Prostate gland (tissue), 2 donors: ENCODE measurements at regions not wholly inside any gene's neighbourhood (a gene's known extent, or its start where the extent isn't known, plus 50 kb on each side); places are given as distances from the start of the nearest gene placed in this dataset.

Experiments
- DNase-seq: peaks from one replicate; pipeline ENCODE4 v3.0.0-alpha.2; 2019; ENCODE audit warnings: low spot score
- H3K27ac ChIP-seq, 2 donors: fragments of 200-600 bp; sonication (generic); 2 replicates each; pipeline ENCODE4 v1.5.1; 2017 to 2019
- H3K27me3 ChIP-seq: fragments of 200-600 bp; sonication (generic); replicated peaks from 2 replicates; pipeline ENCODE4 v1.5.1; 2019; ENCODE audit not compliant: insufficient read depth
- H3K36me3 ChIP-seq, 2 donors: fragments of 200-600 bp; sonication (generic); 1 replicate in 1 of 2; 2 replicates in 1 of 2; pipeline versions ENCODE4 v1.5.1 to v1.8.1; 2017 to 2019
- H3K4me1 ChIP-seq: fragments of 200-600 bp; sonication (generic); replicated peaks from 2 replicates; pipeline ENCODE4 v1.5.1; 2019
- H3K4me3 ChIP-seq, 2 donors: fragments of 200-600 bp; sonication (generic); 2 replicates each; pipeline ENCODE4 v1.5.1; 2017 to 2019
- H3K9me3 ChIP-seq: fragments of 200-600 bp; sonication (generic); 2 replicates; pipeline ENCODE4 v1.5.1; 2017
- CTCF ChIP-seq, 4 experiments: fragments of 200-600 bp in 2 of 4; fragments of 450-650 bp in 2 of 4; sonication (generic) in 2 of 4; IDR thresholded peaks; 1 replicate in 3 of 4; 2 replicates in 1 of 4; pipeline ENCODE4 v1.5.1; 2016 to 2019; ENCODE audit warnings: antibody characterized with exemption in 4 of 4, mild to moderate bottlenecking in 2 of 4, moderate library complexity in 2 of 4
- POLR2A ChIP-seq: fragments of 450-650 bp; IDR thresholded peaks from one replicate; pipeline ENCODE4 v1.6.1; 2016; ENCODE audit warnings: antibody characterized with exemption, mild to moderate bottlenecking
- POLR2AphosphoS5 ChIP-seq: sonication (generic); formaldehyde crosslinking; IDR thresholded peaks from one replicate; pipeline ENCODE4 v1.6.1; 2017; ENCODE audit warnings: antibody characterized with exemption
- WGBS: methylation state at CpG from one replicate; pipeline ENCODE4 v1.1.5; 2018; 5-methylcytosine and 5-hydroxymethylcytosine counted together
- intact Hi-C: fragments of 100-400 bp; cut with DNase I; formaldehyde crosslinking; loops from one replicate; pipeline ENCODE4 v1.14.2; 2022

GRCh38 chr1:233735847-233736246, 121.9 kb downstream of the KCNK1 start:
- H3K27ac ChIP-seq: no peak overlapping the region
- 32% methylated on average over 3 of the region's 3 CpGs for WGBS
- TF ChIP-seq POLR2AphosphoS5: no peak
- TF ChIP-seq POLR2A: no peak
- no peak for TF ChIP-seq CTCF (IDR thresholded peaks at IDR 0.05)
- no peaks in the 10 kb centered on the region for H3K4me1 ChIP-seq
- H3K9me3 ChIP-seq: no peaks in the 10 kb centered on the region
- DNase-seq: no peak
- intact Hi-C loops: no loop called here
- H3K36me3 ChIP-seq: no peaks in the 10 kb centered on the region
- H3K27me3 ChIP-seq: no peaks in the 10 kb centered on the region
- no peak overlapping the region for H3K4me3 ChIP-seq

GRCh38 chr1:233737341-233737740, 123.4 kb downstream of the KCNK1 start:
- Histone ChIP-seq H3K36me3 (no peaks in the 10 kb centered on the region), H3K9me3 (no peaks in the 10 kb centered on the region), H3K4me1 (no peaks in the 10 kb centered on the region), H3K4me3 (no peak overlapping the region), H3K27me3 (no peaks in the 10 kb centered on the region), H3K27ac (no peak overlapping the region)
- no peak for DNase-seq
- WGBS: 89% methylated on average over 2 of the region's 2 CpGs
- intact Hi-C loops: no loop called here
- TF ChIP-seq POLR2A: no peak
- no peak for TF ChIP-seq CTCF (IDR thresholded peaks at IDR 0.05)
- no peak for TF ChIP-seq POLR2AphosphoS5

GRCh38 chr1:233738396-233738795, 124.5 kb downstream of the KCNK1 start:
- no peak for TF ChIP-seq CTCF (IDR thresholded peaks at IDR 0.05)
- no peak for TF ChIP-seq POLR2A
- no peak for TF ChIP-seq POLR2AphosphoS5
- WGBS: 82% methylated on average over 8 of the region's 8 CpGs
- intact Hi-C loops: no loop called here
- no peak overlapping the region for H3K27ac ChIP-seq
- H3K4me1 ChIP-seq: no peaks in the 10 kb centered on the region
- H3K36me3 ChIP-seq: no peaks in the 10 kb centered on the region
- no peak for DNase-seq
- H3K27me3 ChIP-seq: no peaks in the 10 kb centered on the region
- H3K9me3 ChIP-seq: no peaks in the 10 kb centered on the region
- H3K4me3 ChIP-seq: no peak overlapping the region

- WGBS: 85% methylated on average over 14 of the region's 14 CpGs
- Histone ChIP-seq H3K36me3 (no peaks in the 10 kb centered on the region), H3K4me3 (no peak overlapping the region)
These were observed 124.9 kb downstream of the KCNK1 start for GRCh38 chr1:233738850-233739249.

More at GRCh38 chr1:233738850-233739249, 124.9 kb downstream of the KCNK1 start:
- no peaks in the 10 kb centered on the region for H3K4me1 ChIP-seq
- no peaks in the 10 kb centered on the region for H3K27me3 ChIP-seq
- no peak for DNase-seq
- H3K27ac ChIP-seq: no peak overlapping the region
- no peaks in the 10 kb centered on the region for H3K9me3 ChIP-seq
- intact Hi-C loops: no loop called here
- TF ChIP-seq CTCF (IDR thresholded peaks at IDR 0.05) (no peak), POLR2AphosphoS5 (no peak), POLR2A (no peak)
